ENCODE measurements at regions not wholly inside any gene's neighbourhood (a gene's known extent, or its start where the extent isn't known, plus 50 kb on each side); places are given as distances from the start of the nearest gene placed in this dataset.

DNA sequence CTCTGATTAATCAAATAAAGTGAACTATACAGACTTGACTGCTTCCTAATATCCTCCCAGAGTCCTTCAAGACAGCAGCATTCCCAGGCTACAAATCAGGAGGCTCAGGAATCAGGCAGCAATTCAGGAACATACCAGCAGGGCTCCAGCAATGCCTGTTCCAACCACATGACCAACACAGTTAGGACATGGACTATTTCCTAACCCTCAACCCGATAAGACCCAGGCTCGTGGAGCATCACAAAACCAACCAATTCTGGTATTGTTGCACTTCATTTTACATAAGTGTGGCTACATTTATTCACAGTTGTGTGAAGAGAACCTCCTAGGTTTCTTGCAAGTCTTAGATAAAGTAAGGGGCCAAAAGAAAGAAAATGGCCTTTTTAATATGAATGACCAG, 546.2 kb upstream of the ADGRL2 start:
- Histone ChIP-seq H3K4me3 (ENCODE audit: low read length) (no peak overlapping the region), H3K4me2 (ENCODE audit: low read length) (no peak overlapping the region), H3K27ac (ENCODE audit: low read length) (no peak overlapping the region), H3K9ac (ENCODE audit: low read length) (no peak overlapping the region), H4K20me1 (ENCODE audit: insufficient read depth) (no peaks in the 10 kb centered on the region), H3K9me3 (ENCODE audit: low read length) (no peaks in the 10 kb centered on the region), H3K36me3 (ENCODE audit: insufficient read depth, low read length) (no peaks in the 10 kb centered on the region), H3K27me3 (ENCODE audit: insufficient read depth, low read depth, low read length) (no peaks in the 10 kb centered on the region), H3K79me2 (replicated peaks; ENCODE audit: insufficient read depth, low read length) (no peaks in the 10 kb centered on the region), H2AFZ (ENCODE audit: low read depth, low read length) (no peak overlapping the region), H3K9me2 (ENCODE audit: insufficient read depth, low read length) (no peaks in the 10 kb centered on the region), H3F3A (ENCODE audit: insufficient read depth, low read length, poor library complexity, severe bottlenecking) (no peaks in the 10 kb centered on the region)
- TF ChIP-seq EP300 (conservative IDR thresholded peaks at IDR 0.05; ENCODE audit: poor library complexity, severe bottlenecking) (no peak), CTCF (IDR thresholded peaks at IDR 0.05; ENCODE audit: poor library complexity, severe bottlenecking) (no peak), POLR2AphosphoS5 (IDR thresholded peaks at IDR 0.05) (no peak), MXI1 (conservative IDR thresholded peaks at IDR 0.05; ENCODE audit: poor library complexity, severe bottlenecking) (no peak), SMC3 (conservative IDR thresholded peaks at IDR 0.05; ENCODE audit: poor library complexity) (no peak), TAF1 (IDR thresholded peaks at IDR 0.05; ENCODE audit: low read depth) (no peak), REST (IDR thresholded peaks at IDR 0.05; ENCODE audit: borderline replicate concordance) (no peak), RAD21 (conservative IDR thresholded peaks at IDR 0.05) (no peak), EZH2 (IDR thresholded peaks at IDR 0.05; ENCODE audit: borderline replicate concordance, insufficient read depth, low read length, poor library complexity, severe bottlenecking) (no peak)

DNA sequence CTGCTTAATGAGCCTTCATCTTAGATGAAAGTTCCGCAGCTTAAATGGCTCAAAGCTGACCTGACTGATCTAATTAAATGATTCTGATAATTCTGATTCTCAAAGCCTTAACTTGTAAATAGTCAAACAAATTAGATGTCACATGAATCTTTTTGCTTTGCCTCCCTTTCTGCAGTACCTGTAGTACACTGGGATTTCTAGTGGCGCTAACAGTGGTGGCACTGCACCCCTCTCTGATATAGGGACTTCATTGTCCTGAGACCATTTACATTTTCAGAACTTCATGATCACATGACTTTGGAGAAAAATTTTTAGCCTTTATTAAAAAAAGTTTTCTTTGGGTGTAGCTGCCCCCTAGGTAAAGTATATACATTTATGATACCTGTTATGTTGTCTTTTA, 546.7 kb upstream of the ADGRL2 start:
- Histone ChIP-seq H3K9ac (ENCODE audit: low read length) (no peak overlapping the region), H3K9me2 (ENCODE audit: insufficient read depth, low read length) (no peaks in the 10 kb centered on the region), H3K4me3 (ENCODE audit: low read length) (no peak overlapping the region), H2AFZ (ENCODE audit: low read depth, low read length) (no peak overlapping the region), H3K27ac (ENCODE audit: low read length) (no peak overlapping the region), H3K27me3 (ENCODE audit: insufficient read depth, low read depth, low read length) (no peaks in the 10 kb centered on the region), H3K4me2 (ENCODE audit: low read length) (no peak overlapping the region), H3K79me2 (replicated peaks; ENCODE audit: insufficient read depth, low read length) (no peaks in the 10 kb centered on the region), H3K9me3 (ENCODE audit: low read length) (no peaks in the 10 kb centered on the region), H4K20me1 (ENCODE audit: insufficient read depth) (no peaks in the 10 kb centered on the region), H3K36me3 (ENCODE audit: insufficient read depth, low read length) (no peaks in the 10 kb centered on the region), H3F3A (ENCODE audit: insufficient read depth, low read length, poor library complexity, severe bottlenecking) (no peaks in the 10 kb centered on the region)
- TF ChIP-seq EP300 (conservative IDR thresholded peaks at IDR 0.05; ENCODE audit: poor library complexity, severe bottlenecking), result no peak
- no peak for TF ChIP-seq TAF1 (IDR thresholded peaks at IDR 0.05; ENCODE audit: low read depth)
- TF ChIP-seq POLR2AphosphoS5 (IDR thresholded peaks at IDR 0.05), result no peak
- TF ChIP-seq RAD21 (conservative IDR thresholded peaks at IDR 0.05), result no peak
- no peak for TF ChIP-seq CTCF (IDR thresholded peaks at IDR 0.05; ENCODE audit: poor library complexity, severe bottlenecking)
- no peak for TF ChIP-seq SMC3 (conservative IDR thresholded peaks at IDR 0.05; ENCODE audit: poor library complexity)
- TF ChIP-seq MXI1 (conservative IDR thresholded peaks at IDR 0.05; ENCODE audit: poor library complexity, severe bottlenecking), result no peak
- TF ChIP-seq EZH2 (IDR thresholded peaks at IDR 0.05; ENCODE audit: borderline replicate concordance, insufficient read depth, low read length, poor library complexity, severe bottlenecking), result no peak
- no peak for TF ChIP-seq REST (IDR thresholded peaks at IDR 0.05; ENCODE audit: borderline replicate concordance)

Data from neural cell (in vitro differentiated cells).